Ovary (tissue), 7 donors: ENCODE measurements at regions not wholly inside any gene's neighbourhood (a gene's known extent, or its start where the extent isn't known, plus 50 kb on each side); places are given as distances from the start of the nearest gene placed in this dataset.

Experiments used
- DNase-seq, 5 donors: peaks; one replicate each; pipeline ENCODE4 v3.0.0-alpha.2; 2019 to 2020
- H3K27ac ChIP-seq, 2 donors: fragments of 200-600 bp; one replicate each; pipeline versions ENCODE4 v1.5.1 to v1.8.0; 2019 to 2022
- H3K27me3 ChIP-seq: fragments of 200-600 bp; one replicate; pipeline ENCODE4 v1.8.0; 2022
- H3K36me3 ChIP-seq: fragments of 200-600 bp; sonication (generic); one replicate; pipeline ENCODE4 v1.5.1; 2019
- H3K4me1 ChIP-seq: one replicate; pipeline ENCODE4 v1.8.1; 2013; ENCODE audit warnings: mild to moderate bottlenecking, moderate library complexity; ENCODE audit not compliant: insufficient read depth
- H3K4me3 ChIP-seq: fragments of 200-600 bp; sonication (generic); one replicate; pipeline ENCODE4 v1.5.1; 2017
- H3K9me3 ChIP-seq, 2 donors: fragments of 200-600 bp in 1 of 2; sonication (generic) in 1 of 2; one replicate each; pipeline versions ENCODE4 v1.5.1 to v1.8.1; 2013 to 2019; ENCODE audit warnings: mild to moderate bottlenecking in 1 of 2, moderate library complexity in 1 of 2
- CTCF ChIP-seq, 3 donors: fragments of 450-650 bp in 2 of 3; fragments of 200-600 bp in 1 of 3; IDR thresholded peaks; one replicate each; pipeline versions ENCODE4 v1.5.1 to v1.8.0; 2016 to 2022; ENCODE audit warnings: antibody characterized with exemption in 3 of 3, mild to moderate bottlenecking in 1 of 3
- EP300 ChIP-seq: sonication (generic); formaldehyde crosslinking; IDR thresholded peaks from one replicate; pipeline ENCODE4 v1.6.1; 2017; ENCODE audit warnings: antibody characterized with exemption
- POLR2A ChIP-seq: fragments of 450-650 bp; IDR thresholded peaks from one replicate; pipeline ENCODE4 v1.6.1; 2017; ENCODE audit warnings: antibody characterized with exemption, mild to moderate bottlenecking, moderate library complexity
- WGBS, 3 donors: extraction: QIAGEN DNeasy Blood & Tissue Kit in 1 of 3; methylation state at CpG; one replicate each; pipeline versions ENCODE4 v1.1.5 to v1.1.7; 2013 to 2017; 5-methylcytosine and 5-hydroxymethylcytosine counted together
- intact Hi-C, 4 donors: fragments of 100-400 bp; cut with DNase I; formaldehyde crosslinking; loops; one replicate each; pipeline versions ENCODE4 v1.11.0 to v1.15.1; 2022 to 2023
- donor health status: DM: no; HTN: no; CAD: no; lungs with moderate emphysema.
- donor health status: DM: no; HTN: no; CAD: no.
- donor health status: Bipolar disorder and iron deficiency.
- donor health status: DM: no; HTN: no; CAD: no.
- donor health status: DM: yes; HTN: yes; CAD: no.

- Histone ChIP-seq H3K27me3 (no peaks in the 10 kb centered on the region), H3K36me3 (no peaks in the 10 kb centered on the region), H3K9me3 (no peaks in the 10 kb centered on the region), H3K27ac (no peak overlapping the region), H3K4me1 (no peaks in the 10 kb centered on the region), H3K4me3 (no peak overlapping the region)
- 88 to 92% (median 90%) methylated on average over 28 of the region's 28 CpGs for WGBS, 3 donors
- intact Hi-C loops, result no loop called here
- DNase-seq, result no peak
- TF ChIP-seq CTCF (IDR thresholded peaks at IDR 0.05) (no peak), POLR2A (no peak), EP300 (no peak)
These were observed 96.6 kb downstream of the RIPK4 start for GRCh38 chr21:41670056-41670805.

- TF ChIP-seq EP300 (no peak), CTCF (IDR thresholded peaks at IDR 0.05) (no peak), POLR2A (no peak)
- Histone ChIP-seq H3K27ac (no peak overlapping the region), H3K4me1 (no peaks in the 10 kb centered on the region), H3K27me3 (no peaks in the 10 kb centered on the region), H3K36me3 (no peaks in the 10 kb centered on the region), H3K9me3 (no peaks in the 10 kb centered on the region), H3K4me3 (no peak overlapping the region)
- intact Hi-C loops, result loop anchor here in 1 of 4 donors (10.0 kb wide), 1 partner anchor 75 kb away; no protein-coding TSS in a partner anchor
- no peak for DNase-seq
- WGBS, 3 donors, result 66 to 78% (median 76%) methylated on average over 4 of the region's 4 CpGs
These were observed 97.4 kb downstream of the RIPK4 start for GRCh38 chr21:41669533-41669830.

GRCh38 chr21:41668686-41669532, 97.9 kb downstream of the RIPK4 start:
- no peak overlapping the region for H3K4me3 ChIP-seq
- no peak for DNase-seq
- 84 to 88% (median 87%) methylated on average over 26 of the region's 26 CpGs for WGBS, 3 donors

More at GRCh38 chr21:41668686-41669532, 97.9 kb downstream of the RIPK4 start:
- Histone ChIP-seq H3K27me3 (no peaks in the 10 kb centered on the region), H3K9me3 (no peaks in the 10 kb centered on the region), H3K36me3 (no peaks in the 10 kb centered on the region), H3K4me1 (no peaks in the 10 kb centered on the region), H3K27ac (no peak overlapping the region)
- TF ChIP-seq EP300, result no peak
- TF ChIP-seq CTCF (IDR thresholded peaks at IDR 0.05), result no peak
- TF ChIP-seq POLR2A, result no peak
- intact Hi-C loops, result loop anchor here in 1 of 4 donors (10.0 kb wide), 1 partner anchor 76 kb away; no protein-coding TSS in a partner anchor
